MG63 (cell line): ENCODE measurements at regions not wholly inside any gene's neighbourhood (a gene's known extent, or its start where the extent isn't known, plus 50 kb on each side); places are given as distances from the start of the nearest gene placed in this dataset.

Source experiments
- DNase-seq: peaks from one replicate; pipeline ENCODE4 v3.0.0-alpha.2; 2020
- H3K27me3 ChIP-seq: fragments of 250-450 bp; sonication (Bioruptor Pico); 2 replicates; pipeline ENCODE4 v1.5.1; 2020; ENCODE audit warnings: mild to moderate bottlenecking, moderate library complexity
- H3K36me3 ChIP-seq: fragments of 250-450 bp; sonication (Bioruptor Pico); 2 replicates; pipeline ENCODE4 v1.5.1; 2020; ENCODE audit warnings: mild to moderate bottlenecking, moderate library complexity
- H3K4me3 ChIP-seq: fragments of 250-450 bp; sonication (Bioruptor Pico); 2 replicates; pipeline ENCODE4 v1.5.1; 2020; ENCODE audit warnings: mild to moderate bottlenecking, moderate library complexity
- H3K9me3 ChIP-seq: fragments of 250-450 bp; sonication (Bioruptor Pico); 2 replicates; pipeline ENCODE4 v1.5.1; 2020; ENCODE audit warnings: mild to moderate bottlenecking, moderate library complexity

- Histone ChIP-seq H3K4me3 (no peak overlapping the region), H3K36me3 (no peaks in the 10 kb centered on the region), H3K9me3 (peaks cover 9% of the 10 kb centered on the region), H3K27me3 (no peaks in the 10 kb centered on the region)
- DNase-seq: no peak
These were observed 271.2 kb downstream of the ZEB1 start for GRCh38 chr10:31590023-31590800.

DNA sequence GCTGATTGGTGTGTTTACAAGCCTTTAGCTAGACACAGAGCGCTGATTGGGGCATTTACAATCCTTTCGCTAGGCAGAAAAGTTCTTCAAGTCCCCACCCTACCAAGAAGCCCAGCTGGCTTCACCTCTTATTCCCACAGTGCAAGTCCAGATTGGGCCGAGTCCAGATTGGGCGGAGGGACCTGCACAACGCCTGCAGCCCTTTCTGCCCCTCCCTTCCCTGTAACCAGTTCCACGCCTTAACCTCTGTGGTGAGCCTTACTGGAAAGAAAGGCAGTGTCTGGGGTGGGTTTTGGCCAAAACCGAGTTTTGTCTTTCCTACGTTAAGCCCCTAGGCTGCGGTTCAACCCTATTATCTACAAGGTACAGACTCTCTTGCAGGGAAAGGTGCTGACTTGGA lies 268.7 kb downstream of the ZEB1 start:
- Histone ChIP-seq H3K9me3 (peaks cover 9% of the 10 kb centered on the region), H3K4me3 (no peak overlapping the region), H3K36me3 (no peaks in the 10 kb centered on the region), H3K27me3 (no peaks in the 10 kb centered on the region)
- no peak for DNase-seq

GRCh38 chr10:31586723-31587638 lies 268.0 kb downstream of the ZEB1 start:
- no peaks in the 10 kb centered on the region for H3K36me3 ChIP-seq
- no peak overlapping the region for H3K4me3 ChIP-seq
- DNase-seq: no peak
- peaks cover 9% of the 10 kb centered on the region for H3K9me3 ChIP-seq
- H3K27me3 ChIP-seq: no peaks in the 10 kb centered on the region

DNA sequence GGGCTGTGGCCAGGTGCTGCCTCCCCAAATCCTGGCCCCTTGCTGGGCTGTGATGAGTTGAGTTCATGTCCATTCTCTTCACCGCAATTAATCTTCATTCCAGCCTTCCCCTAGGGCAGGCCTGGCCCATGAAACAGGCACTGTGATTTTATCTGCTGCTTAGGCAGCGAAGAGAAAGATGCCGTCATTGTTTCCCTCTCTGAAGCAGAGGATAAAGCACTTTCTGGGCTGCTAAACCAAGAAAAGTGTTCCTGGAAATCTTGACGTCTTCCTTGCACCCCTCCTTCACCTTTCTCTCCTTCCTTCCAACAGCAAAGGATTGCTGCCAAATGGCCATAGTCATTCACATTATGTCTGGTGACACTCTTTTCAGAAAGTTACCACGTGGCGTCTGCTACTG lies 265.9 kb downstream of the ZEB1 start:
- no peaks in the 10 kb centered on the region for H3K27me3 ChIP-seq
- H3K9me3 ChIP-seq: no peaks in the 10 kb centered on the region; the same call in 1 of the 2 replicates
- H3K4me3 ChIP-seq: no peak overlapping the region
- no peaks in the 10 kb centered on the region for H3K36me3 ChIP-seq
- no peak for DNase-seq

DNA sequence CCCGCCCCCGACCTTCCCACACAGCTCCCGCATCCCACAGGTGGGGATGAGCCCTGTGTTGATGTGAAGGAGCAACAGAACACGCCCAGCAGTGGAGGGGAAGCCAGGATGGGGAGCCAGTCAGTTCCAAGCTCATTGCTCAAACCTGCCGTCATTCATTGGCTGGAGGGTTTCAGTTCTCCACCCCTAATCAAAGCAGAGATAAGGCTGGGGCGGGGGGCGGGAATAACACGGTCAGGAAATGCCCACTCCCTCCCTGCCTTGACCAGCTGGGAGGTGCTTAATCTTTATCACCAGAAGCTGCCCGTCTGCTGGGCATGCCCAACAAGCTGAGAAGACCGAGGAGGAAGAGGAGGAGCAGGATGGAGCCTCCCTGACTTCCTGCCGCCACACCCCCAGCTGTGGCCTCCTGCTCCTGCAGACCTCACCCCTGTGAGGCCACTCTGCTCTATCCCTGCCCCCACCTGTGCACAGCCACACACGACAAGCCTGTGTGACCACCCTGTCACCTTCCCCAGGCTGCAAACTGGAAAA lies 265.1 kb downstream of the ZEB1 start:
- H3K27me3 ChIP-seq: no peaks in the 10 kb centered on the region
- no peaks in the 10 kb centered on the region for H3K36me3 ChIP-seq
- H3K9me3 ChIP-seq: no peaks in the 10 kb centered on the region; the same call in 1 of the 2 replicates
- no peak overlapping the region for H3K4me3 ChIP-seq
- DNase-seq: no peak

GRCh38 chr10:31583293-31583692 lies 264.3 kb downstream of the ZEB1 start:
- H3K9me3 ChIP-seq: no peaks in the 10 kb centered on the region; the same call in 1 of the 2 replicates
- no peak for DNase-seq
- H3K36me3 ChIP-seq: no peaks in the 10 kb centered on the region
- no peak overlapping the region for H3K4me3 ChIP-seq
- no peaks in the 10 kb centered on the region for H3K27me3 ChIP-seq

- peak; percentile 13 for DNase-seq
- no peaks in the 10 kb centered on the region; the same call in 1 of the 2 replicates for H3K9me3 ChIP-seq
- no peaks in the 10 kb centered on the region for H3K36me3 ChIP-seq
- no peak overlapping the region for H3K4me3 ChIP-seq
- H3K27me3 ChIP-seq: no peaks in the 10 kb centered on the region
These were observed 263.5 kb downstream of the ZEB1 start for GRCh38 chr10:31582365-31583052.

DNA sequence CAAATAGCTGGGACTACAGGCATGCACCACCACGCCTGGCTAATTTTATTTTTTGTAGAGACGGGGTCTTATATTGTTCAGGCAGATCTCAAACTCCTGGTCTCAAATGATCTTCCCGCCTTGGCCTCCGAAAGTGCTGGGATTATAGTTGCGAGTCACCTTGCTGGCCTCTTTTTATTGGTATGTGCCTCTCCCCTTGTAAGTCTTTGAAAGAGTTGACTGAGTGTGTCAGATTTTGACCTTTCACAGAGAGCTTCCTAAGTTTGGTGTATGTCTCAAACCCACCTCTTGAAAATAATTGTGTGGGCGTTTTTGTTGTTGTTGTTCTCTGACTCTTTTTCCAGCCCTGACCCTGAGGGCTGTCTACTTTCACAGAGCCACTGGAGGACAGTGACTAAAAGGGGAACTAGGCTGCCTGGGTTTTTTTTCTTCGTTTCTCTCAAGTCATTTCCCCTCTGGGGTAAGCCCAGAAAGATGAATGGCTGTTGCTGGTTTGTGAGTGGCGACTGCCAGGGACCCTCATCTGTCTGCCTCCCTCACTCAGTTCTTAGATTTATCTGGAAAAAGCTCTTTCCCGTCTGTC lies 262.8 kb downstream of the ZEB1 start:
- no peaks in the 10 kb centered on the region for H3K27me3 ChIP-seq
- no peak overlapping the region for H3K4me3 ChIP-seq
- H3K9me3 ChIP-seq: peaks cover 4% of the 10 kb centered on the region; the same call in 1 of the 2 replicates
- no peak for DNase-seq
- H3K36me3 ChIP-seq: no peaks in the 10 kb centered on the region

DNA sequence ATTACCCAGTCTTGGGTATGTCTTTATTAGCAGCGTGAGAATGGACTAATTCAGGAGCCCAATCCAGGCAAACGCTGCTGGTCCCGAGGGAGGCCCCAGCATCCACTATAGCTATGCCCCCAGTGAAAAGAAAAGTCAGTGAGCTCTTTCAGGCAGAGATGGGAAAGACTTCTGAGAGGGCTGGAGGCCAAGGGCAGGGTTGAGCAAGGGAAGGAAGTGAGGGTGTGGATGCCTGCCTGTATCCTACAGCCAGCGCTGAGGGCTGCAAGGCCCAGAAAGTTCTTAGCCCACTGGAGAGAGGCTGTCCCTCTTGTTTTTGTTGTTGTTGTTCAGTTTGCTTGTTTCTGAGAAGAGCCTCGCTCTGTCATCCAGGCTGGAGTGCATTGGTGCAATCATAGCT lies 261.6 kb downstream of the ZEB1 start:
- H3K27me3 ChIP-seq: no peaks in the 10 kb centered on the region
- H3K36me3 ChIP-seq: no peaks in the 10 kb centered on the region
- DNase-seq: no peak
- H3K9me3 ChIP-seq: peaks cover 4% of the 10 kb centered on the region; the same call in 1 of the 2 replicates
- no peak overlapping the region for H3K4me3 ChIP-seq
